ENCODE measurements at regions not wholly inside any gene's neighbourhood (a gene's known extent, or its start where the extent isn't known, plus 50 kb on each side); places are given as distances from the start of the nearest gene placed in this dataset.

DNA sequence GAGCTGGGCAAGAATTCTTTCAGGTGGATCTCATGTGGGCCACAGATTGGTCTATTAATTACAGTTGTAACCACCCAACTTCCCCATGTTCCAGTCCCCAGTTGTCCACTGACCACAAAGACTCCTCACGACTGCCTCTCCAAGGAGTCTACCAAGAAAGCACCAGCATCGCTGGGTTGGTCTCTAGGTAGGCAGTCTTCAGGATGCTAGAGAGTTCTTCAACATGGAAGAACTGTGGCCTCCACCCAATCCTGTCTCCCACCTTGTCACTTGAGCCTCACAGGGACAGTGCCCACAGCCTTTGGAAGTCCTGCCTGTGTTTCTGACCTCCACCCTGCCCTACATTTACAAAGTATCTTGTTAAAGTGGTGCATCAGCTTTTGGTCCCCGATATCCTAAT lies 184.7 kb upstream of the FN1 start:
- no peak for TF ChIP-seq CTCF (IDR thresholded peaks at IDR 0.05)
- Histone ChIP-seq H3K4me3 (ENCODE audit: low read depth in 1 of 2, low read length in 1 of 2) (no peak overlapping the region), H3K36me3 (no peaks in the 10 kb centered on the region), H3K27me3 (peaks cover 48% of the 10 kb centered on the region), H3K27ac (no peak overlapping the region), H3K4me1 (ENCODE audit: control insufficient read depth in 1 of 2, insufficient read depth in 1 of 2, low read depth in 1 of 2, low read length in 1 of 2) (peaks cover 0 to 7% of the 10 kb centered on the region in 2 experiments), H3K9me3 (no peaks in the 10 kb centered on the region)

DNA sequence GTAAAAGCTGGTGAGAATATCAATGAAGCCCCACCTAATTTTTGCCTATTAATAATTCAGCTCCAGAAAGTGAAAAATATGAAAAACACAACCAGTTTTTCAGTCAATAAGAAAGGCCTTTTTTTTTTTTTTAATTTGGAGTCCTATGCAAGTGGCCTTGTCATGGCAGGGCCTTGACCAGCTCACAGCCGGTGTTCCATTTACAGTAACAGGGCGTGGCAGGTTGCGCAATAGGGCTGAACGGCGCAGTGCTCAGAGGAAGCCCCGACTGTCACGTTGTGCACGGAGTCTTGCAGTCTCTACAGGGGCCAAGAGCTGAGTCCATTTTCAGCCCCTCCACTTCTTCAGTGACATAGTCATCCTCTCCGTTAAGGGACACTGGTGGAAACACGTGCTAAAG lies 184.1 kb upstream of the FN1 start:
- Histone ChIP-seq H3K27ac (no peak overlapping the region), H3K4me3 (ENCODE audit: low read depth in 1 of 2, low read length in 1 of 2) (no peak overlapping the region), H3K36me3 (no peaks in the 10 kb centered on the region), H3K9me3 (no peaks in the 10 kb centered on the region), H3K27me3 (peaks cover 48% of the 10 kb centered on the region), H3K4me1 (ENCODE audit: control insufficient read depth in 1 of 2, insufficient read depth in 1 of 2, low read depth in 1 of 2, low read length in 1 of 2) (peaks cover 0 to 7% of the 10 kb centered on the region in 2 experiments)
- no peak for TF ChIP-seq CTCF (IDR thresholded peaks at IDR 0.05)

DNA sequence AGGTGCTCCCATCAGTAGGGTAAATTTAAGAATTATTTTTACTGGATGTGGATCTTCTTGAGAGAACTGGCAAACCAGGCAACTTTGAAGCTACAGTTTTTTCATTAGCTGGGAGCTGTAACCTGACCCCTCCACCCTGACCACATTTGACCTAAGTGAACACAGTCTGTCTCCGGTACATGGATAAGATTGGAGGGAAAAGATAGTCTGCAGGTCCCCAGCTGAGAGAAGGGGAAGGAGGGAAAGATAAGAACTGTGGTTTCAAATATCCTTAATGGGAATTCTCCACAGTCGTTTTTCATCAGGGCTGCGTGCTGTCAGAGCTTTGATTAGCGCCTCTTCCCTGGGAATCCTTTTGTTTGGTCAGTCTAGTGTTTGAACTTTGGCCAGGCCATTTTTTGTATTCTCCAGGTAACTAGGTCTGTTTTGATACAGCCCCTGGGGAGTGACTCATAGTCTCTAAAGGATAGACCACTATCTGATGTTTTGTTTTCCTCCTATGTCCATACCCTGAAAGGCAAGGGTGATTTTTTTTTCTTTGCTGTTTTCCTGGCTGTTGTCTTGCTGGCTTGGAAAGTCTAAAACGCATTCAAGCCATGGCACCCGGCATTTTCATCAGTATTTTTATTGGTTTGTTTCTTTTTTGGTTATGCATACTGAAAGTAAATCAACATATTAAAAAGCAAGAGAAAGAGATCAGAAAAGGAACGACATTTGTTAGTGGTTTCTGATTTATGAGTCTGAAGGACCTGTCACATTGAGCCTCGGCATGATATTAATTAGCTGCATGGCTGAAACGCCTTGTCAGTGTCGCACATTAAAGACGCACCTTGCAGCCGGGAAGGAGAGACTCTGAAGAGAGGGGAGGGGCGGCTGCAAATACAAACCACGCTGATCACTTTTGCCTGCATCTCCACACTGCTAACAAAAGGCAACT lies 183.4 kb upstream of the FN1 start:
- no peak overlapping the region for H3K4me3 ChIP-seq (ENCODE audit: low read depth in 1 of 2, low read length in 1 of 2)
- TF ChIP-seq CTCF (IDR thresholded peaks at IDR 0.05), result no peak
- H3K9me3 ChIP-seq, result no peaks in the 10 kb centered on the region

DNA sequence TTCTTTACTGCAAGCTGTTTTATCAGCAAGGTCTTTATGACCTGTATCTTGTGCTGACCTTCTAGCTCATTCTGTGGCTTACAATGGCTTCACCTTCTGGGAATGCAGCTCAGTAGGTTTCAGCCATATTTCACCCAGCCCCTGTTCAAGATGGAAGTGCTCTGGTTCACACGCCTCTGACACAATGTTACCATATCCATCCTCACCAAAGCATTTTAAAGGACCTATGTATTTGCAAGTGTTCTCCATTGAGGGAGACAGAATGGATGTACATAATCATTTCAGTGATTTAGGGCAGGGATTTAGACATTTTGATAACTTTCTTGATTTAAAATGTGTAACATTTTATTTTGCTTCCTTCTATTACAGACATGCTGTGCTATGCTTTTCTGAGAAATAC lies 182.3 kb upstream of the FN1 start:
- no peak overlapping the region for H3K4me3 ChIP-seq (ENCODE audit: low read depth in 1 of 2, low read length in 1 of 2)
- H3K9me3 ChIP-seq, result no peaks in the 10 kb centered on the region
- no peak overlapping the region for H3K27ac ChIP-seq
- peaks cover 0 to 7% of the 10 kb centered on the region in 2 experiments for H3K4me1 ChIP-seq (ENCODE audit: control insufficient read depth in 1 of 2, insufficient read depth in 1 of 2, low read depth in 1 of 2, low read length in 1 of 2)
- TF ChIP-seq CTCF (IDR thresholded peaks at IDR 0.05), result no peak
- H3K36me3 ChIP-seq, result no peaks in the 10 kb centered on the region
- peaks cover 48% of the 10 kb centered on the region for H3K27me3 ChIP-seq

More for the DNA sequence above, 183.4 kb upstream of the FN1 start:
- Histone ChIP-seq H3K27ac (no peak overlapping the region), H3K27me3 (peaks cover 48% of the 10 kb centered on the region), H3K36me3 (no peaks in the 10 kb centered on the region), H3K4me1 (ENCODE audit: control insufficient read depth in 1 of 2, insufficient read depth in 1 of 2, low read depth in 1 of 2, low read length in 1 of 2) (peaks cover 0 to 7% of the 10 kb centered on the region in 2 experiments)

DNA sequence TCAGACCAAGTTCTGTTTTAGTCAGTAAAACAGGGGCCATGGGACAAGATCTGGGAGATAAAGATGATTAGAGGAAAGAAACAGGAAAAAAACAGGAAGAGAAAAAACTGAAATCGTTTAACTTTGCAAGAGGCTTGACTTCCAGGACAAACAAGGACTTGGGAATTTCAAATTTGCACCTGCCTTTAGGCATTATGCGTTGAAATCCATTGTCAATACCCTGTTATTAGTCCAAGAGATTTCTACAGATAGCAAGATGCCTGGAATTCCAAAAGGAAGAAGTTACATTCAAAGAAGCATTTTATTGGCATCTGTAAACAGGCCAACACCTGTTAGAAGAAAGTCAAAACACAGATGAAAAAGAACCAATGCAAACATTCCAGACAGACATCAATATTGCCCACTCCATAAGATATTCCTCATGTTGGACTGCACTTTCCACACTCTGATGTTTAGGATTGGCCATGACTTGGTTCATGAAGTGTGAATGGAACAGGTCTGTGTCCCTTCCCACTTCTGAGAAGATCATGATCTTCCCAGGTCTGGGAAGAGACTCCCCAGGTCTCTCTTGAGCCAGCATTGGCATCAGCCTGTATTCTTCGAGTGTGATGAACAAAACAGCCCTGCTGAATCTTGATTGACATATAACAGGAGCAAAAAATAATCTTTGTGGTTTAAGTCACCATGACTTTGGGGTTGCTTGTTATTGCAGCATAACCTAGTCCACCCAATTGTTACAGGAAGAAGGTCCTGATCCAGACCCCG lies 181.4 kb upstream of the FN1 start:
- H3K9me3 ChIP-seq, result no peaks in the 10 kb centered on the region
- peaks cover 0 to 7% of the 10 kb centered on the region in 2 experiments for H3K4me1 ChIP-seq (ENCODE audit: control insufficient read depth in 1 of 2, insufficient read depth in 1 of 2, low read depth in 1 of 2, low read length in 1 of 2)
- no peak for TF ChIP-seq CTCF (IDR thresholded peaks at IDR 0.05)
- no peaks in the 10 kb centered on the region for H3K36me3 ChIP-seq
- H3K4me3 ChIP-seq (ENCODE audit: low read depth in 1 of 2, low read length in 1 of 2), result no peak overlapping the region
- no peak overlapping the region for H3K27ac ChIP-seq
- H3K27me3 ChIP-seq, result peaks cover 47% of the 10 kb centered on the region
